ENCODE measurements at regions not wholly inside any gene's neighbourhood (a gene's known extent, or its start where the extent isn't known, plus 50 kb on each side); places are given as distances from the start of the nearest gene placed in this dataset.

DNA sequence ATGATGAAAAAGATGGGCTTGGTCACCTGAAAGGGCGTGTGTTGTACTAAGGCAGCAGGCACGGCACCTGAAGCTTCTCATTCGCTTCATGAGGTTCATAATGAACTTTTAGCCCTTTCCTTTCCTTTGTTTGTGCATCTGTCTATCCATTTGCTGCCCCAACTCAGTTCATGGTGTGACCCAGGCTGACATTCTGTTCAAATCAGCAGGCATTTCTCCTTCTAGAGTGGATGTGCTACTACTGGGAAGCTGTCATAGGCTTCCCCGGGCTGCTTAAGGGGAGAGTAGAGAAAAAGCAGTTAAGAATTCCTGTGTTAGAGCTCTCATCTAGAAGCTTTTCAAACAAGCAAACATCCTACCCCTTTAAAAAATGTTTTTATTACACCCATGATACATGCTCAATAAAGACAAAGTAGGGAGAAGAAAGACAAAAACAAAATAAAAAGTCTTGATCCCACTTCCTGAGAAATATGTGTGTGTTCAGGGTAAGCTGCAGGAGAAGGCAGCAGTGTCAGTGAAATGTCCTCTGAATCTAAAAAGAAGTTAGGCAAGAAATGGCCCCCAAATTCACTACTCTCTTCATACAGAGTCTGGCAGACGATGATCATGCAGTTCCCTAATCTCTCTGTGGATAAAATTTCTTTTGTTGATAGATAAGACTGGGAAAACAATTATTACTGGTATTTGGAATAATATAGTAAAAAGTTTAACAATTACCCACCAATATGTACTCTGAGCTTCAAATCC is 136.9 kb upstream of the PFN2 start:
- no peaks in the 10 kb centered on the region for H4K20me1 ChIP-seq (ENCODE audit: insufficient read depth, low read length)
- no peak overlapping the region for H2AFZ ChIP-seq (ENCODE audit: low read length)
- no peaks in the 10 kb centered on the region for H3K27me3 ChIP-seq (replicated peaks; ENCODE audit: insufficient read depth, low read length)
- H3K9me3 ChIP-seq (replicated peaks; ENCODE audit: insufficient read depth, low read length), result no peaks in the 10 kb centered on the region
- no peaks in the 10 kb centered on the region for H3K4me1 ChIP-seq (ENCODE audit: low read length)
- no peak overlapping the region for H3K9ac ChIP-seq (ENCODE audit: low read length)
- H3K79me2 ChIP-seq (ENCODE audit: low read length), result no peaks in the 10 kb centered on the region
- no peak overlapping the region for H3K4me3 ChIP-seq (ENCODE audit: low read length)
- no peaks in the 10 kb centered on the region for H3K36me3 ChIP-seq (replicated peaks; ENCODE audit: insufficient read depth, low read length)
- DNase-seq, result no peak
- no peaks in the 10 kb centered on the region for H3K9me2 ChIP-seq (replicated peaks; ENCODE audit: insufficient read depth, low read length)
- TF ChIP-seq EZH2 (optimal IDR thresholded peaks at IDR 0.05; ENCODE audit: low read depth, low read length), result no peak
- TF ChIP-seq, protein P1, sequence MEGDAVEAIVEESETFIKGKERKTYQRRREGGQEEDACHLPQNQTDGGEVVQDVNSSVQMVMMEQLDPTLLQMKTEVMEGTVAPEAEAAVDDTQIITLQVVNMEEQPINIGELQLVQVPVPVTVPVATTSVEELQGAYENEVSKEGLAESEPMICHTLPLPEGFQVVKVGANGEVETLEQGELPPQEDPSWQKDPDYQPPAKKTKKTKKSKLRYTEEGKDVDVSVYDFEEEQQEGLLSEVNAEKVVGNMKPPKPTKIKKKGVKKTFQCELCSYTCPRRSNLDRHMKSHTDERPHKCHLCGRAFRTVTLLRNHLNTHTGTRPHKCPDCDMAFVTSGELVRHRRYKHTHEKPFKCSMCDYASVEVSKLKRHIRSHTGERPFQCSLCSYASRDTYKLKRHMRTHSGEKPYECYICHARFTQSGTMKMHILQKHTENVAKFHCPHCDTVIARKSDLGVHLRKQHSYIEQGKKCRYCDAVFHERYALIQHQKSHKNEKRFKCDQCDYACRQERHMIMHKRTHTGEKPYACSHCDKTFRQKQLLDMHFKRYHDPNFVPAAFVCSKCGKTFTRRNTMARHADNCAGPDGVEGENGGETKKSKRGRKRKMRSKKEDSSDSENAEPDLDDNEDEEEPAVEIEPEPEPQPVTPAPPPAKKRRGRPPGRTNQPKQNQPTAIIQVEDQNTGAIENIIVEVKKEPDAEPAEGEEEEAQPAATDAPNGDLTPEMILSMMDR (IDR thresholded peaks at IDR 0.05; ENCODE audit: low read length), result no peak
- TF ChIP-seq EZH2phosphoT487 (IDR thresholded peaks at IDR 0.05; ENCODE audit: low read length), result no peak
- H3K27ac ChIP-seq (ENCODE audit: low read length), result no peak overlapping the region
- no peak overlapping the region for H3K4me2 ChIP-seq (ENCODE audit: low read depth, low read length)
- H3F3A ChIP-seq (ENCODE audit: insufficient read depth, low read length), result no peaks in the 10 kb centered on the region

DNA sequence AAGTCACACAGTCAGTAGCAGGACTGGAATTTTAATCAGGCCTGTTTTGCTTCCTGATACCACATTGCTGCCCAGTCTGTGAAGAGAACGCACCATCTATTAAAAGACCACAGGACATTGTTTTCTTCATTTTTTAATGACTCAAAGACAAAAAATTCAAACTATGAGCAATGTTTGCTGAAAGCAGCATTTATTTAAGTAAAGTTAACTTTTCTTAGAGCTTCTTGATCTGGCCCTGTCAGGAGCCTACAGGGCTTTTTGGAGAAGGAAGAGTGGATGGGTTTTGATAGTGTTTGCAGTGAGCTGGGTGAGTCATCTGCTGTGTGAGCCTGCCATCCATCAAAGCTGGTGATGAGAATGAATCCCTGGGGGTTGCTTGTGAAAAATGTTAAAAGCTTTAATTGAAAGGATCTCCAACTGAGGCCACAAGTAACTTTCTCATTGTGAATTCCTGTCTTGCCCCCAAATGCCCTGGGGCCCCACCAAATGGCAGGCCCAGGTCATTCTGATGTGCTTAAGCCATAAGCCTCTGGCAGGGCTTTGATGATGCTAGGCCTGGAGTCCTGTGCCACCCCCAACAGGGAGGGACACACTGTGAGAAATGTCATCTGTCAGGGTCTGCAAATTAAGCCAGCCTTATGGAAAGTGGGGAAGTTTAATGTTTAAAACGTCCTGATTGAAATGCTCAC is 136.2 kb upstream of the PFN2 start:
- H3K9ac ChIP-seq (ENCODE audit: low read length), result no peak overlapping the region

DNA sequence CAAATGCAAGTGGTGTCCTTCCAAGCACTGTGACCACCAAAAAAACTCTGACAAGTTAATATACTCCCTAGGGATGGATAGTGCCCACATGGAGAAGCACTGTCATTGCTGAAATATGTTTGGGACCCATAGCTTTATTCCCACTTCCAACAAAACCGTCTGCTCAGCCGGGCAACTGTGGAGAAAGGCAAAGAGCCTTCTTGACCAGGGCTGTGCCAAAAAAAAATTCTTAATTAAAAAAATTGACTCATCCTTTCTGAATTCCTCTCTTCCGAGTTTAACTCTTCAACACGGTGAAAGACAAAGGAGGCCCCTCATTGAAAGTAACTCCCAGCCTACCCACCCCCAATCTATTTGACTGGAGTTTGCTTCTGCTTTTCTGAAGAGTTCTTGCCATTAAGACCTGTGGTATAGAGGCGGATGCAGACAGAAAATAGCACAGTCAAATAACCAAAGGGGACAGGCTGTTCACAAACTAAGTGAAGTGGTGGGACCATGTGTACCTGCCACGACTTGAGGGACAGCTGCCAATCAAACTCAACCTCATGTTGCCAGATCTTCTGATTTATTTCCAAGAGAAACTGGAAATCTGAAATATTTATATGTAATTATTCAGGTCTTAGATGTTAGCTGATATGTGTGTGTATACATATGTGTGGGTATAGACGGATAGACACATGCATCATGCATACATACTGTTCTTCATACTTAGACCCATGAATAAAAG is 135.4 kb upstream of the PFN2 start:
- no peak overlapping the region for H3K4me3 ChIP-seq (ENCODE audit: low read length)
- DNase-seq, result no peak
- no peak overlapping the region for H2AFZ ChIP-seq (ENCODE audit: low read length)

More for the DNA sequence above, 136.2 kb upstream of the PFN2 start:
- H3K79me2 ChIP-seq (ENCODE audit: low read length), result no peaks in the 10 kb centered on the region
- H2AFZ ChIP-seq (ENCODE audit: low read length), result no peak overlapping the region
- TF ChIP-seq, protein P1 (IDR thresholded peaks at IDR 0.05; ENCODE audit: low read length), result no peak
- no peak for TF ChIP-seq EZH2phosphoT487 (IDR thresholded peaks at IDR 0.05; ENCODE audit: low read length)
- no peak for TF ChIP-seq EZH2 (optimal IDR thresholded peaks at IDR 0.05; ENCODE audit: low read depth, low read length)
- no peaks in the 10 kb centered on the region for H3K9me3 ChIP-seq (replicated peaks; ENCODE audit: insufficient read depth, low read length)
- no peaks in the 10 kb centered on the region for H3F3A ChIP-seq (ENCODE audit: insufficient read depth, low read length)
- H3K4me1 ChIP-seq (ENCODE audit: low read length), result no peaks in the 10 kb centered on the region
- no peak overlapping the region for H3K4me2 ChIP-seq (ENCODE audit: low read depth, low read length)
- no peaks in the 10 kb centered on the region for H3K36me3 ChIP-seq (replicated peaks; ENCODE audit: insufficient read depth, low read length)
- no peak overlapping the region for H3K4me3 ChIP-seq (ENCODE audit: low read length)
- H3K9me2 ChIP-seq (replicated peaks; ENCODE audit: insufficient read depth, low read length), result no peaks in the 10 kb centered on the region
- H3K27ac ChIP-seq (ENCODE audit: low read length), result no peak overlapping the region
- DNase-seq, result no peak
- H4K20me1 ChIP-seq (ENCODE audit: insufficient read depth, low read length), result no peaks in the 10 kb centered on the region
- no peaks in the 10 kb centered on the region for H3K27me3 ChIP-seq (replicated peaks; ENCODE audit: insufficient read depth, low read length)

More for the DNA sequence above, 135.4 kb upstream of the PFN2 start:
- no peaks in the 10 kb centered on the region for H4K20me1 ChIP-seq (ENCODE audit: insufficient read depth, low read length)
- H3K4me2 ChIP-seq (ENCODE audit: low read depth, low read length), result no peak overlapping the region
- H3K9me3 ChIP-seq (replicated peaks; ENCODE audit: insufficient read depth, low read length), result no peaks in the 10 kb centered on the region
- H3K9me2 ChIP-seq (replicated peaks; ENCODE audit: insufficient read depth, low read length), result no peaks in the 10 kb centered on the region
- H3K9ac ChIP-seq (ENCODE audit: low read length), result no peak overlapping the region
- no peaks in the 10 kb centered on the region for H3K27me3 ChIP-seq (replicated peaks; ENCODE audit: insufficient read depth, low read length)
- no peaks in the 10 kb centered on the region for H3K79me2 ChIP-seq (ENCODE audit: low read length)
- no peak for TF ChIP-seq EZH2phosphoT487 (IDR thresholded peaks at IDR 0.05; ENCODE audit: low read length)
- TF ChIP-seq, protein P1 (IDR thresholded peaks at IDR 0.05; ENCODE audit: low read length), result no peak
- no peak for TF ChIP-seq EZH2 (optimal IDR thresholded peaks at IDR 0.05; ENCODE audit: low read depth, low read length)
- H3K27ac ChIP-seq (ENCODE audit: low read length), result no peak overlapping the region
- H3K4me1 ChIP-seq (ENCODE audit: low read length), result no peaks in the 10 kb centered on the region
- no peaks in the 10 kb centered on the region for H3K36me3 ChIP-seq (replicated peaks; ENCODE audit: insufficient read depth, low read length)
- H3F3A ChIP-seq (ENCODE audit: insufficient read depth, low read length), result no peaks in the 10 kb centered on the region
